ENCODE measurements at regions not wholly inside any gene's neighbourhood (a gene's known extent, or its start where the extent isn't known, plus 50 kb on each side); places are given as distances from the start of the nearest gene placed in this dataset.

GRCh38 chr14:27114180-27114579 lies 516.3 kb upstream of the NOVA1 start:
- WGBS, 2 experiments (ENCODE audit: extremely low coverage in 2 of 2, insufficient read length in 1 of 2): no CpG with 5 or more reads among the region's 1 CpG
- Histone ChIP-seq H3K56ac (ENCODE audit: extremely low read depth, insufficient read depth, low read length) (no peak overlapping the region), H4K5ac (ENCODE audit: low read depth, low read length) (no peak overlapping the region), H2AK9ac (replicated peaks; ENCODE audit: low read depth, low read length, poor library complexity) (no peak overlapping the region), H3K14ac (replicated peaks; ENCODE audit: low read depth, low read length) (no peak overlapping the region), H2BK5ac (ENCODE audit: low read depth, low read length, poor library complexity, severe bottlenecking) (no peak overlapping the region), H3K18ac (ENCODE audit: low read depth, low read length) (no peak overlapping the region), H4K91ac (ENCODE audit: insufficient read depth, low read depth, low read length) (no peak overlapping the region), H3K4me3 (ENCODE audit: insufficient read depth, low read depth, low read length) (no peak overlapping the region), H3K27ac (ENCODE audit: insufficient read depth, low read length) (no peak overlapping the region), H4K20me1 (ENCODE audit: insufficient read depth, low read length) (no peaks in the 10 kb centered on the region), H3K9me1 (ENCODE audit: insufficient read depth, low read length) (no peaks in the 10 kb centered on the region), H3K4me1 (ENCODE audit: control insufficient read depth, insufficient read depth, low read length) (no peaks in the 10 kb centered on the region), H3K4me2 (ENCODE audit: low read depth, low read length) (no peak overlapping the region), H3K79me1 (ENCODE audit: low read depth in 1 of 2, low read length in 2 of 2) (no peaks in the 10 kb centered on the region), H3K9me3 (ENCODE audit: control insufficient read depth, insufficient read depth, low read length) (peaks cover 4% of the 10 kb centered on the region; the same call in 1 of the 2 replicates), H2AK5ac (ENCODE audit: low read depth, low read length) (no peak overlapping the region), H2BK120ac (ENCODE audit: low read depth, low read length) (no peak overlapping the region), H3K27me3 (ENCODE audit: control insufficient read depth, insufficient read depth, low read length) (no peaks in the 10 kb centered on the region), H2BK15ac (ENCODE audit: low read depth, low read length) (no peak overlapping the region), H2BK20ac (ENCODE audit: low read depth, low read length) (no peak overlapping the region), H4K8ac (ENCODE audit: low read depth in 2 of 2, low read length in 2 of 2) (no peak overlapping the region), H2AFZ (replicated peaks; ENCODE audit: low read length, poor library complexity) (no peak overlapping the region), H3K4ac (ENCODE audit: low read depth, low read length) (no peak overlapping the region), H3K36me3 (ENCODE audit: control insufficient read depth, insufficient read depth, low read length) (no peaks in the 10 kb centered on the region), H3K23ac (ENCODE audit: low read depth, low read length) (no peak overlapping the region), H3K9ac (ENCODE audit: low read depth, low read length) (no peak overlapping the region)
- dilution Hi-C loops (cut with HindIII; ENCODE audit: low sequenced_read_pairs, unreplicated experiment) (no loop called here), intact Hi-C loops (cut with micrococcal nuclease) (no loop called here), in situ Hi-C loops (cut with MboI; ENCODE audit: low sequenced_read_pairs) (no loop called here)
- POLR2A ChIA-PET (ENCODE audit: unreplicated experiment): no interaction called here
- BruUV-seq (replicated peaks): no TSS peak
- CTCF ChIA-PET: no interaction called here
- DNase-seq (no peak), ATAC-seq (ENCODE audit: low read depth) (no peak)
- TF ChIP-seq NFE2L2 (IDR thresholded peaks at IDR 0.05; ENCODE audit: low read depth, low read length): no peak
- TF ChIP-seq CTCF (conservative IDR thresholded peaks at IDR 0.05; ENCODE audit: low read depth, low read length): no peak
- TF ChIP-seq MAZ (IDR thresholded peaks at IDR 0.05; ENCODE audit: borderline replicate concordance, low read depth, low read length): no peak
- no peak for TF ChIP-seq CEBPB (IDR thresholded peaks at IDR 0.05; ENCODE audit: low read depth, low read length)
- no peak for TF ChIP-seq USF2 (IDR thresholded peaks at IDR 0.05; ENCODE audit: low read depth, low read length)
- TF ChIP-seq FOS (IDR thresholded peaks at IDR 0.05; ENCODE audit: low read depth, low read length): no peak
- no peak for TF ChIP-seq POLR2A (IDR thresholded peaks at IDR 0.05; ENCODE audit: low read depth, low read length)
- TF ChIP-seq MAFK (IDR thresholded peaks at IDR 0.05; ENCODE audit: low read depth, low read length): no peak
- no peak for TF ChIP-seq CHD1 (IDR thresholded peaks at IDR 0.05; ENCODE audit: low read depth, low read length)
- no peak for TF ChIP-seq SMC3 (IDR thresholded peaks at IDR 0.05; ENCODE audit: low read depth, low read length)
- no peak for TF ChIP-seq RFX5 (IDR thresholded peaks at IDR 0.05; ENCODE audit: low read depth, low read length)
- no peak for TF ChIP-seq ELK1 (IDR thresholded peaks at IDR 0.05; ENCODE audit: borderline replicate concordance, low read depth, low read length)
- TF ChIP-seq RCOR1 (IDR thresholded peaks at IDR 0.05; ENCODE audit: insufficient replicate concordance, low read length): no peak
- no peak for TF ChIP-seq RAD21 (IDR thresholded peaks at IDR 0.05; ENCODE audit: low read length)
- TF ChIP-seq MXI1 (IDR thresholded peaks at IDR 0.05; ENCODE audit: borderline replicate concordance, low read depth, low read length): no peak
- no peak for TF ChIP-seq BHLHE40 (IDR thresholded peaks at IDR 0.05; ENCODE audit: low read depth, low read length)

Measured in IMR-90 (cell line).